SH-SY5Y (cell line): ENCODE measurements at regions not wholly inside any gene's neighbourhood (a gene's known extent, or its start where the extent isn't known, plus 50 kb on each side); places are given as distances from the start of the nearest gene placed in this dataset.

Experiments
- GATA2 ChIP-seq: IDR thresholded peaks from 2 replicates; pipeline ENCODE4 v1.6.1; 2011; ENCODE audit warnings: mild to moderate bottlenecking, low read depth, low read length
- GATA3 ChIP-seq: IDR thresholded peaks from 2 replicates; pipeline ENCODE4 v1.6.1; 2011; ENCODE audit warnings: low read depth, mild to moderate bottlenecking, low read length, moderate library complexity

- TF ChIP-seq GATA2 (no peak), GATA3 (no peak)
Measured at GRCh38 chr13:60727140-60727539, 330.1 kb downstream of the TDRD3 start.
